HEK293T (cell line): ENCODE measurements at regions not wholly inside any gene's neighbourhood (a gene's known extent, or its start where the extent isn't known, plus 50 kb on each side); places are given as distances from the start of the nearest gene placed in this dataset.

ENCODE experiments used
- CTCF ChIA-PET: fragments of 350-600 bp; formaldehyde crosslinking; extraction: SDS; loops from one replicate; lab custom pipeline; 2021; ENCODE audit warnings: antibody characterized with exemption, inconsistent platforms; lab: Yijun Ruan, JAX
- POLR2A ChIA-PET: fragments of 350-600 bp; formaldehyde crosslinking; extraction: SDS; loops from one replicate; lab custom pipeline; 2020; ENCODE audit warnings: antibody characterized with exemption, inconsistent platforms; lab: Yijun Ruan, JAX
- DNase-seq: peaks from one replicate; pipeline ENCODE4 v3.0.0; 2012; ENCODE audit warnings: mixed read lengths; ENCODE audit errors: extremely low spot score
- ARNT ChIP-seq: fragments of 450-650 bp; IDR thresholded peaks from 2 replicates; pipeline ENCODE4 v1.6.1; 2017; ENCODE audit warnings: mild to moderate bottlenecking
- BHLHE40 ChIP-seq: fragments of 450-650 bp; IDR thresholded peaks from 2 replicates; pipeline ENCODE4 v1.6.1; 2016; ENCODE audit warnings: mild to moderate bottlenecking, moderate library complexity, borderline replicate concordance
- CTBP1 ChIP-seq: fragments of 450-650 bp; IDR thresholded peaks from 2 replicates; pipeline ENCODE4 v1.6.1; 2016; ENCODE audit warnings: borderline replicate concordance
- ELF4 ChIP-seq: fragments of 450-650 bp; IDR thresholded peaks from 2 replicates; pipeline ENCODE4 v1.6.1; 2017; ENCODE audit warnings: antibody characterized with exemption
- FOXA1 ChIP-seq: fragments of 450-650 bp; IDR thresholded peaks from 2 replicates; pipeline ENCODE4 v1.6.1; 2016; ENCODE audit warnings: mild to moderate bottlenecking
- FOXK2 ChIP-seq: fragments of 450-650 bp; IDR thresholded peaks from 2 replicates; pipeline ENCODE4 v1.6.1; 2016; ENCODE audit warnings: mild to moderate bottlenecking
- FOXM1 ChIP-seq: fragments of 450-650 bp; IDR thresholded peaks from 2 replicates; pipeline ENCODE4 v1.6.1; 2017; ENCODE audit warnings: mild to moderate bottlenecking, borderline replicate concordance
- HDGF ChIP-seq: fragments of 450-650 bp; IDR thresholded peaks from 2 replicates; pipeline ENCODE4 v1.6.1; 2017; ENCODE audit warnings: antibody characterized with exemption, borderline replicate concordance
- L3MBTL2 ChIP-seq: fragments of 450-650 bp; conservative IDR thresholded peaks from 2 replicates; pipeline ENCODE4 v1.6.1; 2016; ENCODE audit warnings: mild to moderate bottlenecking
- LEF1 ChIP-seq: fragments of 450-650 bp; IDR thresholded peaks from 2 replicates; pipeline ENCODE4 v1.6.1; 2017; ENCODE audit warnings: mild to moderate bottlenecking, borderline replicate concordance
- NFRKB ChIP-seq: fragments of 450-650 bp; IDR thresholded peaks from 2 replicates; pipeline ENCODE4 v1.6.1; 2016; ENCODE audit warnings: mild to moderate bottlenecking, moderate library complexity
- SP1 ChIP-seq: fragments of 450-650 bp; IDR thresholded peaks from 2 replicates; pipeline ENCODE4 v1.6.1; 2017
- SUZ12 ChIP-seq: fragments of 450-650 bp; IDR thresholded peaks from 2 replicates; pipeline ENCODE4 v1.6.1; 2016; ENCODE audit warnings: mild to moderate bottlenecking
- TARDBP ChIP-seq: fragments of 450-650 bp; IDR thresholded peaks from 2 replicates; pipeline ENCODE4 v1.6.1; 2016
- ZNF384 ChIP-seq: fragments of 450-650 bp; IDR thresholded peaks from 2 replicates; pipeline ENCODE4 v1.6.1; 2016
- TF ChIP-seq, protein P1 (sequence below): fragments of 450-650 bp; IDR thresholded peaks from 2 replicates; pipeline ENCODE4 v1.6.1; 2016

DNA sequence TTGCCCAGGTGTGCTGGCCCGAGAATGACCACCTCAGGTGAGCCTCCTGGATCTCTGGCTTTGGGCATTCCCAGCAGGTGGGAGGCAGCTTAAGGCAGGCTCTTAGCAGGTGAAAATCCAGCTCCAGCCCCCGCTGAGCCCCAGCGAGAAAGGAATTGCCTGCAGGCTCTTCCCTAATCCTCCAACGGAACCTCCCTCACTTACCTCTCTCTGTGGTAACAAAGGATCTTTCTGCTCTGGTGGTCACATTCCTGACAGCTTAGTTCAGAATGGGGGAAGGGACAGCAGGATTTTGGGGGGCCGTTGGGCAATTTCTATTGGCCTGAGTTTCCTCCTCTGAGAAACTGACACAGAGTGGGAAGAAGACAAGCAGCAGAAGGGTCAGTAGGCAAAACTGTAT is 116.0 kb upstream of the LHX5 start:
- no peak for DNase-seq
- TF ChIP-seq BHLHE40 = no peak
- TF ChIP-seq HDGF = no peak
- TF ChIP-seq FOXA1 = no peak
- TF ChIP-seq, protein P1, sequence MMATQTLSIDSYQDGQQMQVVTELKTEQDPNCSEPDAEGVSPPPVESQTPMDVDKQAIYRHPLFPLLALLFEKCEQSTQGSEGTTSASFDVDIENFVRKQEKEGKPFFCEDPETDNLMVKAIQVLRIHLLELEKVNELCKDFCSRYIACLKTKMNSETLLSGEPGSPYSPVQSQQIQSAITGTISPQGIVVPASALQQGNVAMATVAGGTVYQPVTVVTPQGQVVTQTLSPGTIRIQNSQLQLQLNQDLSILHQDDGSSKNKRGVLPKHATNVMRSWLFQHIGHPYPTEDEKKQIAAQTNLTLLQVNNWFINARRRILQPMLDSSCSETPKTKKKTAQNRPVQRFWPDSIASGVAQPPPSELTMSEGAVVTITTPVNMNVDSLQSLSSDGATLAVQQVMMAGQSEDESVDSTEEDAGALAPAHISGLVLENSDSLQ = no peak
- TF ChIP-seq ELF4 = no peak
- no peak for TF ChIP-seq FOXM1
- TF ChIP-seq CTBP1 = no peak
- no peak for TF ChIP-seq L3MBTL2
- no peak for TF ChIP-seq FOXK2
- no peak for TF ChIP-seq LEF1
- TF ChIP-seq SP1 = no peak
- TF ChIP-seq TARDBP = no peak
- no peak for TF ChIP-seq ZNF384
- TF ChIP-seq SUZ12 = no peak
- TF ChIP-seq NFRKB = no peak
- no peak for TF ChIP-seq ARNT
- ChIA-PET POLR2A (no interaction called here), CTCF (no interaction called here)

DNA sequence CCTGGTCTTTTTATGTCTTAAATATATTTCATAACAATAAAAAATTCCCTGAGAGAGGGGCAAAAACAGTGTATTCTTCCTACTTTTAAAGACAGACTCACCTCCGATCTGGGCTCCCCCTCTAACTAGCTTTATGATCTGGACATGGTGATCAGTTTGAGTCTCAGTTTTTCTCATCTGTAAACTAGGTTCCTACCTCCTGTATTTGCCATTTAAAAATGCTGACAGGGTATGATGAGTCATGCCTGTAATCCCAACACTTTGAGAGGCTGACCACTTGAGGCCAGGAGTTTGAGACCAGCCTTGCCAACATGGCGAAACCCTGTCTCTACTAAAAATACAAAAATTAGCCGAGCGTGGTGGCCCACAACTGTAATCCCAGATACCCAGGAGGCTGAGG is 114.8 kb upstream of the LHX5 start:
- TF ChIP-seq FOXK2 (no peak), FOXA1 (no peak), BHLHE40 (no peak), CTBP1 (no peak), ARNT (no peak), HDGF (no peak)
- POLR2A ChIA-PET = no interaction called here
- no peak for DNase-seq
- CTCF ChIA-PET = no interaction called here

DNA sequence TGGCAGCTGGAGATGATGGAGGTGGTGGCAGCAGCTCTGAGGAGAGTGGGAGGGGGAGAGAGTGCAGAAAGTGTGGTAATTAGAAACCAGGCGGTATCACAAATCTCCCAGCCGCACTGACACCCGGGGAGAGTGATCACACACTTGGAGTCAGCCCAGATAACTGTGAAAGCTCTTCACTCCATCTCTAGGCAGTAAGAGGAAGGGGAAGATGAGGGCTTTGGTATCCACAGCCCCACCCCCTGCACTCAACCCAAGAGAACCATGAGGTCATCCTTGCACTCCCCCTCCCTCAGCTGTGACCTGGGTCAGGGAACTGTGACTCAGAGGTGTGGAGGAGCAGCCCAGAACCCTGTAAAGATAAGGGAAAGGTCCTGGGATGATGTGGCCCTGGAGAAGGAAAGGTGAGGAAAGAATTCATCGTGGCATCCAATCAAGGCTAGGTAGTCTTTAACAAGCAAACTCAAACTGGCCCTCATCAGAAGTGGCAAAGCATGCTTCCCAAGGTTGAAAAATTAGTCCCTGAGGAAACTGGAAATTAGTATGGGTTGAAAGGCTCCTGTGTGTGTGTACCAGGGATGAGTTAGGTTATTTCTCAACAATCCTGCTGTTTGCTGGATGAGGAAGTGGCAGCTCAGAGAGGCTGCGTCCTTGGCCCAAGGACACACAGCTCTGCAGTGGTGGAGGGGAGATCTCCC is 111.0 kb upstream of the LHX5 start:
- ChIA-PET CTCF (no interaction called here), POLR2A (no interaction called here)
- TF ChIP-seq ARNT = no peak
- TF ChIP-seq HDGF = no peak
- no peak for TF ChIP-seq SUZ12
- DNase-seq = no peak

DNA sequence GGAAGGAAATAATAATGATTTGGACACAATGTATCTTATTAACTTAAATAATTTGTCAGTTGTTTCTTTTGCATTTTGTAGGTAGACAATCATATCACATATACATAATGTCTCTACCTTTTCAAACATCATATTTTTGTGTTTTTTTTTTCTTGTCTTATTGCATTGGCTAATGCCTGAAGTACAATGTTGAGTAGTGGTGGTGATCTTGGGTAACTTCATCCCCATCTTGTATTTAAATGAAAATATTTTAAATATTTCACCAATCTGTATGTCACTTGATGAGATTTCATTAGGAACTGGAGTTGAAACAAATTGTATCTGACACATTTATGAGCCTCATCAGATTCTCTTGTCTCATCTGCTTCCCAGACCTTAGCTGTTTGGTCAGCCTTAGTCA is 109.7 kb upstream of the LHX5 start:
- ChIA-PET POLR2A (no interaction called here), CTCF (no interaction called here)
- TF ChIP-seq ARNT (no peak), L3MBTL2 (no peak), HDGF (no peak), ELF4 (no peak), FOXM1 (no peak), CTBP1 (no peak), NFRKB (no peak)
- no peak for DNase-seq

DNA sequence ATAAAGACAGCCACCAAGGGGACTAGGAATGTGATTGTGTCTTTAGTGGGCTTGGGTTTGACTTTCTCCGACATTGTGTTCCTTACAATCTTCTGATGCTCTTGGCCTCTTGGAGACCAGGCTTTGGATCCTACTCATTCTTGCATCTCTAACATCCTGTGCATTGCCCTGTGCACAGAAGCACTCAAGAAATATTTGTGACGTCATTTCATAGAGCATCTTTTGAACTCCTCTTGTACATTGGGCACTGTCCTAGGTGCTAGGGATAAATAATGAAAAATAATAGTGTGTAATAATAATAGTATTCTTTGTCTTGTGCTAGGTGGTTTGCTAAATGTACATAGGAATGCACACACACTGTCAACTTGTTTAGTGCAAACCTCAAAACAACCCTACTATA is 108.8 kb upstream of the LHX5 start:
- TF ChIP-seq HDGF (no peak), FOXM1 (no peak), NFRKB (no peak), ZNF384 (no peak), SUZ12 (no peak), BHLHE40 (no peak), ARNT (no peak), SP1 (no peak), L3MBTL2 (no peak), LEF1 (no peak), FOXA1 (no peak), CTBP1 (no peak), ELF4 (no peak), FOXK2 (no peak), TARDBP (no peak)
- TF ChIP-seq, protein P1 = no peak
- no peak for DNase-seq
- POLR2A ChIA-PET = no interaction called here
- CTCF ChIA-PET = no interaction called here

DNA sequence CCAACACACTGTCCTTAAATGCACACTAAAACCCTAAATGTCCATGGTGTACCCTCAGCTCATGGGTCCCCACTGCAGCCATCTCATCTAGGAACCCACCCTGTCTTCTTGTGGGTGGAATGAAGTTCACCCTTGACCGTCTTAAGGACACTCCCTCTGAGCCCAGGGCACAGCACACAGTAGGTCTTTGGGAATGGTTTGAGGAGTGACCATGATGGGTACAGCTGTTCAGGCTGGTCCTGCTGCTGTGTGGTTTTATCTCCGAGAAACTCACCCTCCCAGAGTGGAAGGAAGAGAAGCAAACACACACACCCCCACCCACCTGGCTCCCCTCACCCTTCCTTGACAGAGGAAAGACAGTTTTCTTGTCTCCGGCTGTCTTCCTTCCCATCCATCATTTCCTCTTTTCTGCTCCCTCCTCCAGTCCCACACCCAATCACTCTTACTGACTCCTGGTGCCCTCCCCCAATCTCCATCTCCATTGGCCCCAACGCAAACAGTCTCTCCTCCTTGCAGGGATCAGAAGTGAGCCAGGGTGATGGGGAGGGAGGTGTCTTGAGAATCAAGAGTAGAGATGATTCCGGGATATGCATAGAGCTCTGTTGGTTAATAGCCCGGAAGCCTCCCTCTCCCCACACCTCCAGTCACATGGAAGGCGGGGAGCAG is 105.9 kb upstream of the LHX5 start:
- CTCF ChIA-PET = no interaction called here
- TF ChIP-seq ELF4 (no peak), FOXK2 (no peak), HDGF (no peak), FOXA1 (no peak), TARDBP (no peak), ZNF384 (no peak)
- TF ChIP-seq, protein P1 = no peak
- no peak for DNase-seq
- POLR2A ChIA-PET = interaction anchor here (0.6 kb wide), 1 partner anchor 10 kb away, joined by 3 read pairs; no protein-coding TSS in a partner anchor
